Smooth muscle cell (in vitro differentiated cells): ENCODE measurements at regions not wholly inside any gene's neighbourhood (a gene's known extent, or its start where the extent isn't known, plus 50 kb on each side); places are given as distances from the start of the nearest gene placed in this dataset.
A peak's percentile ranks its signal among the peaks of the same experiment; 100 is the strongest.

Experiments used
- DNase-seq: peaks from one replicate; lab custom pipeline; 2025; ENCODE audit not compliant: unreplicated experiment; lab: John Stamatoyannopoulos, UW
- H2AFZ ChIP-seq: fragments of 200-600 bp; sonication (generic); 2 replicates; pipeline ENCODE4 v1.6.0; 2016; ENCODE audit warnings: antibody characterized with exemption, low read depth, mild to moderate bottlenecking
- H3F3A ChIP-seq: fragments of 200-600 bp; sonication (generic); 2 replicates; pipeline ENCODE4 v1.6.0; 2017; ENCODE audit warnings: antibody characterized with exemption, low read depth
- H3K27ac ChIP-seq: fragments of 200-600 bp; sonication (generic); 2 replicates; pipeline ENCODE4 v1.5.1; 2016; ENCODE audit warnings: low read depth, mild to moderate bottlenecking
- H3K27me3 ChIP-seq: fragments of 200-600 bp; sonication (generic); 2 replicates; pipeline ENCODE4 v1.6.1; 2016; ENCODE audit warnings: low read depth, mild to moderate bottlenecking
- H3K36me3 ChIP-seq: fragments of 200-600 bp; sonication (generic); 2 replicates; pipeline ENCODE4 v1.5.1; 2016; ENCODE audit warnings: low read depth
- H3K4me1 ChIP-seq: fragments of 200-600 bp; sonication (generic); 2 replicates; pipeline ENCODE4 v1.5.1; 2016; ENCODE audit warnings: low read depth
- H3K4me2 ChIP-seq: fragments of 200-600 bp; sonication (generic); 2 replicates; pipeline ENCODE4 v1.6.0; 2016; ENCODE audit warnings: mild to moderate bottlenecking
- H3K4me3 ChIP-seq: fragments of 200-600 bp; sonication (generic); 2 replicates; pipeline ENCODE4 v1.5.1; 2016; ENCODE audit warnings: mild to moderate bottlenecking
- H3K79me2 ChIP-seq: fragments of 200-600 bp; sonication (generic); 2 replicates; pipeline ENCODE4 v1.6.0; 2016; ENCODE audit warnings: low read depth, mild to moderate bottlenecking
- H3K9ac ChIP-seq: fragments of 200-600 bp; sonication (generic); 2 replicates; pipeline ENCODE4 v1.6.0; 2016; ENCODE audit warnings: low read depth
- H3K9me3 ChIP-seq: fragments of 200-600 bp; sonication (generic); replicated peaks from 2 replicates; pipeline ENCODE4 v1.5.1; 2016; ENCODE audit warnings: low read depth
- H4K20me1 ChIP-seq: fragments of 200-600 bp; sonication (generic); 2 replicates; pipeline ENCODE4 v1.6.0; 2016; ENCODE audit warnings: low read depth
- WGBS: methylation state at CpG from one replicate; pipeline ENCODE4 v1.1.7; 2016; ENCODE audit warnings: low lambda C conversion rate; 5-methylcytosine and 5-hydroxymethylcytosine counted together
- TF ChIP-seq, protein P1 (sequence below): fragments of 200-600 bp; sonication (generic); IDR thresholded peaks from 2 replicates; pipeline ENCODE4 v1.5.1; 2017; ENCODE audit warnings: borderline replicate concordance, mild to moderate bottlenecking, antibody characterized with exemption; ENCODE audit not compliant: insufficient read depth, poor library complexity, severe bottlenecking

DNA sequence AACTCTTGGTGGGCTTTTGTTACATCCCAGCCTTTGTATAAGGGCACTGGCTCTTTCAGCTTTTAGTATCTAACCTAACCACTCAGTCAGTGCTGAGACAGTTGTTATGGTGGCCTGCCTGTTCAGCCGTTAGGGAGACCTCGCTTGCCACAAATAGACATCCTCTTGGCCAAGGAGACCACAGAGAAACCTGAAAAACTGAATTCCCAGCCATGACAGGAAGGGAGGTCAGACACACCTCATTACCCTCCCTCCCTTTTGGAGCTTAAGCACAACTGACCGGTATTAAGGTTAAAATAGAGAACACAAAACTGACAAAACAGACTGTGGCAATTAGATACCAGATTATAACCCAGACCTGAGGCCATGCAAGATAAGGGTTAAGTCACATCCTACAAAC, 1639.3 kb downstream of the RPA4 start:
- peak overlapping the region; percentile 92 for H2AFZ ChIP-seq
- H3F3A ChIP-seq: no peaks in the 10 kb centered on the region
- no peaks in the 10 kb centered on the region for H3K79me2 ChIP-seq
- peak overlapping the region; percentile 46 for H3K4me2 ChIP-seq
- DNase-seq: no peak
- no peaks in the 10 kb centered on the region for H4K20me1 ChIP-seq
- no peak overlapping the region for H3K9ac ChIP-seq
- no peaks in the 10 kb centered on the region for H3K9me3 ChIP-seq
- TF ChIP-seq, protein P1, sequence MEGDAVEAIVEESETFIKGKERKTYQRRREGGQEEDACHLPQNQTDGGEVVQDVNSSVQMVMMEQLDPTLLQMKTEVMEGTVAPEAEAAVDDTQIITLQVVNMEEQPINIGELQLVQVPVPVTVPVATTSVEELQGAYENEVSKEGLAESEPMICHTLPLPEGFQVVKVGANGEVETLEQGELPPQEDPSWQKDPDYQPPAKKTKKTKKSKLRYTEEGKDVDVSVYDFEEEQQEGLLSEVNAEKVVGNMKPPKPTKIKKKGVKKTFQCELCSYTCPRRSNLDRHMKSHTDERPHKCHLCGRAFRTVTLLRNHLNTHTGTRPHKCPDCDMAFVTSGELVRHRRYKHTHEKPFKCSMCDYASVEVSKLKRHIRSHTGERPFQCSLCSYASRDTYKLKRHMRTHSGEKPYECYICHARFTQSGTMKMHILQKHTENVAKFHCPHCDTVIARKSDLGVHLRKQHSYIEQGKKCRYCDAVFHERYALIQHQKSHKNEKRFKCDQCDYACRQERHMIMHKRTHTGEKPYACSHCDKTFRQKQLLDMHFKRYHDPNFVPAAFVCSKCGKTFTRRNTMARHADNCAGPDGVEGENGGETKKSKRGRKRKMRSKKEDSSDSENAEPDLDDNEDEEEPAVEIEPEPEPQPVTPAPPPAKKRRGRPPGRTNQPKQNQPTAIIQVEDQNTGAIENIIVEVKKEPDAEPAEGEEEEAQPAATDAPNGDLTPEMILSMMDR: no peak
- peaks cover 20% of the 10 kb centered on the region for H3K4me1 ChIP-seq
- H3K36me3 ChIP-seq: no peaks in the 10 kb centered on the region
- H3K4me3 ChIP-seq: no peak overlapping the region
- WGBS: 8% methylated on average over 3 of the region's 3 CpGs
- peak overlapping the region; percentile 41 for H3K27ac ChIP-seq
- no peaks in the 10 kb centered on the region for H3K27me3 ChIP-seq

DNA sequence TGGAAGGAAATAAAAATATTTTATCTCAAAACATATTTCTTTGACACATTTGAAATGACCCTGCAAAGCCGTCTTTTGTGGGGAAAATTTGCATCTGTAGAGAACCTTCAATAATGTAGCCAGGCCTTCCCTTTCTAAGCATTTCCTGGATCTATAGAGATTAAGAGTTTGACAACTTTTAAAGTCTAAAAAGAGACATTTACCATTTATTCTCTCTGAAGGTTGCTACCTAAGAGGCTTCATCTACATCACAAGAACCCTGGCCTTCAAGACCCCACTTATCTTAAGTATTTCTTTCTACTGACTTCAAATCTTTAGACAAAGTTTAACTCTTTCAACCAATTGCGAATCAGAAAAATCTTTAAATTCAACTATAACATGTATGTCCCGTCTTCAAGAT, 1639.8 kb downstream of the RPA4 start:
- no peaks in the 10 kb centered on the region for H3K27me3 ChIP-seq
- H3F3A ChIP-seq: no peaks in the 10 kb centered on the region
- no peak overlapping the region for H3K9ac ChIP-seq
- H3K27ac ChIP-seq: peak overlapping the region; percentile 10
- WGBS: 34% methylated on average over 3 of the region's 3 CpGs
- no peaks in the 10 kb centered on the region for H3K36me3 ChIP-seq
- H3K79me2 ChIP-seq: no peaks in the 10 kb centered on the region
- TF ChIP-seq, protein P1: no peak
- peaks cover 20% of the 10 kb centered on the region for H3K4me1 ChIP-seq
- peak overlapping the region; percentile 92 for H2AFZ ChIP-seq
- H3K9me3 ChIP-seq: no peaks in the 10 kb centered on the region
- no peak overlapping the region for H3K4me3 ChIP-seq
- no peak for DNase-seq
- H4K20me1 ChIP-seq: no peaks in the 10 kb centered on the region
- no peak overlapping the region for H3K4me2 ChIP-seq

- Histone ChIP-seq H3K9ac (no peak overlapping the region), H3K4me1 (peaks cover 7% of the 10 kb centered on the region), H3K27me3 (no peaks in the 10 kb centered on the region), H3K27ac (no peak overlapping the region), H3K9me3 (no peaks in the 10 kb centered on the region), H3K79me2 (no peaks in the 10 kb centered on the region), H4K20me1 (no peaks in the 10 kb centered on the region), H2AFZ (peak overlapping the region; percentile 64), H3K4me2 (no peak overlapping the region), H3F3A (no peaks in the 10 kb centered on the region), H3K36me3 (no peaks in the 10 kb centered on the region), H3K4me3 (no peak overlapping the region)
- TF ChIP-seq, protein P1: no peak
- DNase-seq: no peak
- 14% methylated on average over 2 of the region's 2 CpGs for WGBS
Observed at GRCh38 chrX:98548519-98548918, 1664.8 kb downstream of the RPA4 start.

GRCh38 chrX:98568795-98569194, 1685.1 kb downstream of the RPA4 start:
- H4K20me1 ChIP-seq: no peaks in the 10 kb centered on the region
- no peak overlapping the region for H2AFZ ChIP-seq
- no peaks in the 10 kb centered on the region for H3K27me3 ChIP-seq
- no peaks in the 10 kb centered on the region for H3K9me3 ChIP-seq
- H3K36me3 ChIP-seq: no peaks in the 10 kb centered on the region
- TF ChIP-seq, protein P1: no peak
- no peak overlapping the region for H3K27ac ChIP-seq
- H3K4me1 ChIP-seq: peaks cover 5% of the 10 kb centered on the region
- H3K4me3 ChIP-seq: no peak overlapping the region
- H3K4me2 ChIP-seq: no peak overlapping the region
- H3K9ac ChIP-seq: no peak overlapping the region
- peaks cover 6% of the 10 kb centered on the region for H3K79me2 ChIP-seq
- 92% methylated on average over 2 of the region's 2 CpGs for WGBS
- no peaks in the 10 kb centered on the region for H3F3A ChIP-seq
- DNase-seq: no peak
